DOHH2 (cell line): ENCODE measurements at regions not wholly inside any gene's neighbourhood (a gene's known extent, or its start where the extent isn't known, plus 50 kb on each side); places are given as distances from the start of the nearest gene placed in this dataset.

Experiments used
- H3F3A ChIP-seq: fragments of 200-600 bp; sonication (generic), shearing (Covaris generic); 2 replicates; pipeline ENCODE4 v1.6.0; 2016; ENCODE audit warnings: antibody characterized with exemption, mild to moderate bottlenecking; ENCODE audit not compliant: control insufficient read depth, insufficient read depth
- H3K27ac ChIP-seq: fragments of 200-600 bp; sonication (generic); 2 replicates; pipeline ENCODE4 v1.5.1; 2014; ENCODE audit warnings: low read depth, mild to moderate bottlenecking, low read length, moderate library complexity
- H3K27me3 ChIP-seq: fragments of 200-600 bp; sonication (generic); 2 replicates; pipeline ENCODE4 v1.6.1; 2014; ENCODE audit warnings: mild to moderate bottlenecking, low read length, mixed read lengths; ENCODE audit not compliant: control insufficient read depth
- H3K36me3 ChIP-seq: fragments of 200-600 bp; sonication (generic); 2 replicates; pipeline ENCODE4 v1.6.1; 2014; ENCODE audit warnings: mild to moderate bottlenecking, low read length, moderate library complexity, mixed read lengths; ENCODE audit not compliant: control insufficient read depth
- H3K4me1 ChIP-seq: fragments of 200-600 bp; sonication (generic); 2 replicates; pipeline ENCODE4 v1.6.1; 2014; ENCODE audit warnings: mild to moderate bottlenecking, low read length, mixed read lengths; ENCODE audit not compliant: control insufficient read depth
- H3K4me2 ChIP-seq: fragments of 200-600 bp; sonication (generic); 2 replicates; pipeline ENCODE4 v1.6.0; 2014; ENCODE audit warnings: mild to moderate bottlenecking, low read length, moderate library complexity
- H3K4me3 ChIP-seq: fragments of 200-600 bp; sonication (generic); 2 replicates; pipeline ENCODE4 v1.5.1; 2014; ENCODE audit warnings: mild to moderate bottlenecking, low read length, mixed read lengths
- H3K79me2 ChIP-seq: fragments of 200-600 bp; sonication (generic); 2 replicates; pipeline ENCODE4 v1.6.1; 2014; ENCODE audit warnings: mild to moderate bottlenecking, low read length, mixed read lengths; ENCODE audit not compliant: control insufficient read depth
- H3K9me2 ChIP-seq: fragments of 200-600 bp; sonication (generic); replicated peaks from 2 replicates; pipeline ENCODE4 v1.6.1; 2014; ENCODE audit warnings: mild to moderate bottlenecking, low read length, mixed read lengths; ENCODE audit not compliant: control insufficient read depth
- H3K9me3 ChIP-seq: fragments of 200-600 bp; sonication (generic); 2 replicates; pipeline ENCODE4 v1.6.1; 2014; ENCODE audit warnings: antibody characterized with exemption, low read length, mixed read lengths; ENCODE audit not compliant: control insufficient read depth, insufficient read depth
- H4K20me1 ChIP-seq: fragments of 200-600 bp; sonication (generic); 2 replicates; pipeline ENCODE4 v1.6.0; 2014; ENCODE audit warnings: low read depth, mild to moderate bottlenecking, antibody characterized with exemption, low read length, moderate library complexity; ENCODE audit not compliant: control insufficient read depth, insufficient read depth
- CTCF ChIP-seq: fragments of 200-600 bp; sonication (generic); IDR thresholded peaks from one replicate; pipeline ENCODE4 v1.5.1; 2014; ENCODE audit warnings: antibody characterized with exemption, mild to moderate bottlenecking, low read depth, low read length; ENCODE audit not compliant: poor library complexity, severe bottlenecking
- EZH2phosphoT487 ChIP-seq: fragments of 200-600 bp; sonication (generic); IDR thresholded peaks from 2 replicates; pipeline ENCODE4 v1.6.1; 2017; ENCODE audit warnings: borderline replicate concordance, mild to moderate bottlenecking, antibody characterized with exemption, low read length, moderate library complexity, mixed read lengths

GRCh38 chr15:38054488-38054887 lies 120.0 kb downstream of the TMCO5A start:
- no peaks in the 10 kb centered on the region for H3K9me3 ChIP-seq
- no peaks in the 10 kb centered on the region for H3K36me3 ChIP-seq
- H3K4me2 ChIP-seq, result no peak overlapping the region
- no peaks in the 10 kb centered on the region for H3K27me3 ChIP-seq
- H3K79me2 ChIP-seq, result no peaks in the 10 kb centered on the region
- H3K4me1 ChIP-seq, result no peaks in the 10 kb centered on the region
- H3F3A ChIP-seq, result no peaks in the 10 kb centered on the region
- no peak overlapping the region for H3K4me3 ChIP-seq
- H3K9me2 ChIP-seq, result no peaks in the 10 kb centered on the region
- H3K27ac ChIP-seq, result no peak overlapping the region
- no peaks in the 10 kb centered on the region for H4K20me1 ChIP-seq
- no peak for TF ChIP-seq CTCF
- TF ChIP-seq EZH2phosphoT487, result no peak

GRCh38 chr15:38058596-38059075 lies 124.2 kb downstream of the TMCO5A start:
- Histone ChIP-seq H3K36me3 (no peaks in the 10 kb centered on the region), H3K27me3 (no peaks in the 10 kb centered on the region), H3K9me3 (no peaks in the 10 kb centered on the region), H3K4me2 (no peak overlapping the region), H4K20me1 (no peaks in the 10 kb centered on the region), H3F3A (no peaks in the 10 kb centered on the region), H3K9me2 (no peaks in the 10 kb centered on the region), H3K79me2 (no peaks in the 10 kb centered on the region), H3K4me1 (no peaks in the 10 kb centered on the region), H3K4me3 (no peak overlapping the region), H3K27ac (no peak overlapping the region)
- TF ChIP-seq EZH2phosphoT487 (no peak), CTCF (no peak)

- Histone ChIP-seq H3K4me1 (no peaks in the 10 kb centered on the region), H3K4me3 (no peak overlapping the region), H4K20me1 (no peaks in the 10 kb centered on the region), H3K79me2 (no peaks in the 10 kb centered on the region), H3K9me3 (no peaks in the 10 kb centered on the region), H3K9me2 (no peaks in the 10 kb centered on the region), H3K36me3 (no peaks in the 10 kb centered on the region), H3F3A (no peaks in the 10 kb centered on the region), H3K27me3 (no peaks in the 10 kb centered on the region), H3K27ac (no peak overlapping the region), H3K4me2 (no peak overlapping the region)
- TF ChIP-seq EZH2phosphoT487 (no peak), CTCF (no peak)
Measured at GRCh38 chr15:38059665-38060064, 125.2 kb downstream of the TMCO5A start.
